Duodenal mucosa (tissue), 2 donors: ENCODE measurements at regions not wholly inside any gene's neighbourhood (a gene's known extent, or its start where the extent isn't known, plus 50 kb on each side); places are given as distances from the start of the nearest gene placed in this dataset.

ENCODE experiments used
- H3K27ac ChIP-seq: one replicate; pipeline ENCODE4 v1.7.0; 2013; ENCODE audit warnings: low read depth, low read length
- H3K27me3 ChIP-seq, 2 donors: one replicate each; pipeline ENCODE4 v1.7.0; 2013; ENCODE audit warnings: low read length in 2 of 2, control low read depth in 1 of 2; ENCODE audit not compliant: insufficient read depth in 2 of 2, control insufficient read depth in 1 of 2
- H3K36me3 ChIP-seq, 2 donors: one replicate each; pipeline ENCODE4 v1.7.0; 2013; ENCODE audit warnings: low read length in 2 of 2, control low read depth in 1 of 2; ENCODE audit not compliant: insufficient read depth in 2 of 2, control insufficient read depth in 1 of 2
- H3K4me1 ChIP-seq, 2 donors: one replicate each; pipeline ENCODE4 v1.7.0; 2013; ENCODE audit warnings: low read length in 2 of 2, control low read depth in 1 of 2; ENCODE audit not compliant: insufficient read depth in 2 of 2, control insufficient read depth in 1 of 2
- H3K4me3 ChIP-seq, 2 donors: one replicate each; pipeline ENCODE4 v1.7.0; 2013; ENCODE audit warnings: low read length in 2 of 2, low read depth in 1 of 2
- H3K9ac ChIP-seq, 2 donors: one replicate each; pipeline ENCODE4 v1.7.0; 2013; ENCODE audit warnings: low read length in 2 of 2, low read depth in 1 of 2
- H3K9me3 ChIP-seq, 2 donors: one replicate each; pipeline ENCODE4 v1.7.0; 2013; ENCODE audit warnings: low read length in 2 of 2, control low read depth in 1 of 2; ENCODE audit not compliant: control insufficient read depth in 1 of 2

DNA sequence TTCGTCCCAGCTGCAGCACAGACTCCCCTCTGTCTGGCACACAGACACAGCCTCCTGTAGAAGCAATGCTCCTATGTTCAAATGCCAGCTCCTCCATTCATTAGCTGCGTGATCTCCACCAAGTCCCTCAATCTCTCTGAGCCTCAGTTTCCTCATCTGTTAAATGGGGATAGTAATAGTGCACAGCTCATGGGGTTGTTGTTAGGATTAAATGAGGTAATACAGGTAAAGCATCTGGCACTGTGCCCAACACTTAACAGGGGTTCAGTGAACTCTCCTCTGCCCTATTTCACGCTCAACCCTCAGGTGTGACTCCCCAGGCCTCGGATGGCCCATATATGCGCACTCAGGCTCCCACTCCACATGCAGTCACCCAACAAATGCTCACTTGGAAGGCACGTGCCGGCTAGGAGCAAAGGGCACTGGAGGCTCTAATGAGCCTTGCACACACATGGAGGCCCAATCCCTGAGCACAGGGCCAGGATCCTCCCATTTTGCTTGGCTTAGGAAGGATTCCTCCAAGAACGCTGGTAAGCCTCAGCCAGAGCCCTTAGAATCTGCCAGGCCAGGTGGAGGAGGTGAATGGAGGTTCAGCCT lies 176.0 kb upstream of the LINGO1 start:
- H3K9ac ChIP-seq: no peak overlapping the region
- H3K9me3 ChIP-seq: no peaks in the 10 kb centered on the region
- H3K27ac ChIP-seq: no peak overlapping the region
- no peaks in the 10 kb centered on the region for H3K4me1 ChIP-seq
- H3K36me3 ChIP-seq: no peaks in the 10 kb centered on the region
- H3K4me3 ChIP-seq: no peak overlapping the region
- peaks cover 0 to 5% of the 10 kb centered on the region in 2 donors for H3K27me3 ChIP-seq

DNA sequence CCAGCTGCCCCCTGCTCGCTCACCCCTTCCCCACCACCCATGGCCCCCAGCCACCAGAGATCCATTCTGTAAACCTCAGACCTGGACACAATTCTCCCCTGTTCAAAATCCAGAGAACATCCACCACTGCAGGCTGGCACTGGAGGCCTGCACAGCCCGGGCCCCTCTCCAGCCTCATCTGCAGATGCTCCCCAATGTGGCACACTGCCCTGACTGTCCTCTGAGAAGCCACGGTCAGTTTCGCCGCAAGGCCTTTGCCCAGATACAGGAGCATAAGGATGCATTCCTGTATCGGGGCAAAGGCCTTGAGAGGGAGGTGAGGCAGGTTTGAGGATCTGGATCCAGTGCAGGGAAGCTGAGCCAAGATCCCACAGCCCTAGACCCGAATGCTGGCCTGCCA lies 175.4 kb upstream of the LINGO1 start:
- no peaks in the 10 kb centered on the region for H3K9me3 ChIP-seq
- no peak overlapping the region for H3K4me3 ChIP-seq
- no peak overlapping the region for H3K27ac ChIP-seq

DNA sequence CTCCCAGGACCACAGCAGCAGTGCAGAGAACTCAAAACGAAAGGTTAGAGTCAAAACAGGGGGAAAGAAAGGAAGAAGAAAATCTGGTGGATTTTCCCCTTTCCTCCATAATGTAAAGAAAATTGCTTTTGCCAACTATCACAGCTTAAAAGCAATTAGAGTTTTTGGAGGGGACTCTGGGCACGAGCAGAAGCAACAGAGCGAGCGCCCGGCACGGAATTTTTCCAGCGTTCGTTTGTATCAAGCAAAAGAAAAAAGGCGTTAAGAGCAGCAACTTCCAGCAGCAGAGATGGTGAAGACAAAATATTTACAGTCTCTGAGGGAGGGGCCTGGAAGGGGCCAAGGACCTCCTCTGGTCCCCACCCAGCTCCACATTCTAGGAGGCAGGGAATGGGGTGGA lies 174.9 kb upstream of the LINGO1 start:
- Histone ChIP-seq H3K36me3 (no peaks in the 10 kb centered on the region), H3K27me3 (peaks cover 0 to 5% of the 10 kb centered on the region in 2 donors), H3K4me3 (no peak overlapping the region), H3K9me3 (no peaks in the 10 kb centered on the region), H3K4me1 (no peaks in the 10 kb centered on the region), H3K27ac (no peak overlapping the region), H3K9ac (no peak overlapping the region)

More for the DNA sequence above, 175.4 kb upstream of the LINGO1 start:
- no peak overlapping the region for H3K9ac ChIP-seq
- no peaks in the 10 kb centered on the region for H3K36me3 ChIP-seq
- H3K27me3 ChIP-seq: peaks cover 0 to 5% of the 10 kb centered on the region in 2 donors
- H3K4me1 ChIP-seq: no peaks in the 10 kb centered on the region

DNA sequence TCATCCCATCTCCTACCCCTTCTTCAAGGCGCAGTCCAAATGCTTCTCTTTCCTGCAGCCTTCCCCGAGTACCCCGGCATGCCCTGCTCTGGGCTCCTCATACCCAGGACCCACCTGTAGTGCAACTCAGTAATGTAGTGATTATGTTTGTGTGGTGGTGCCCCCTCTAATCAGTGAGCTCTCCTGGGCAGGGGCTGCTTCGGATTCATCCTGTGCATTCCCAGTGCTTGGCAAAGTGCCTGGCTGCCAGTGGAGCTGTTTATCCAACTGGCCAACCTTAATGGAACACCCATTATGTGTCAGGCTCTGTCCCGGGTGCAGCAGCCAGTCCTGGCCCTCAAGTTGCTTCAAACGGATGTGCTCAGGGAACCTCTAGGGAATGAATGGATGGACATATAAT lies 174.4 kb upstream of the LINGO1 start:
- Histone ChIP-seq H3K27ac (no peak overlapping the region), H3K27me3 (peaks cover 0 to 5% of the 10 kb centered on the region in 2 donors), H3K9ac (no peak overlapping the region), H3K9me3 (no peaks in the 10 kb centered on the region), H3K36me3 (no peaks in the 10 kb centered on the region), H3K4me3 (no peak overlapping the region), H3K4me1 (no peaks in the 10 kb centered on the region)

DNA sequence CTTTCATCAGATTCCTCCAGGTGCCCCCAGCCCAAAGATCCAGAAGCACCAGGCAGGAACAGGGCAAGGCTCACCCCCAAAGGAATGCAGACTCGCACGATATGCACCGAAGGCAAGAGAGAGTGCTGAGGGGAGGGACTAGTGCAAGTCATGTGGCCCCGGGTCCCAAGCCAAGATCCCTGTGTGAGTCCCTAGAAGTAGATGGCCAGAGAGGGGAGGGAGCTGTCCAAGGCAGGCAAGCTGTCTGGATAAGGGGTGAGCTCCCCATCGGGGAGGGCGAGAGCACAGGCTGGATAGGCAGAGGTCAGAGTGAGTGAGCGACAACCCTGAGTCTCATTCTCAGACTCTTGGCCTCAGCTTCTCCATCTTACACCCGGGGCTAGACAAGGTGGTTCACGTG lies 171.5 kb upstream of the LINGO1 start:
- Histone ChIP-seq H3K4me3 (no peak overlapping the region), H3K36me3 (no peaks in the 10 kb centered on the region), H3K9me3 (no peaks in the 10 kb centered on the region), H3K9ac (no peak overlapping the region), H3K27ac (no peak overlapping the region), H3K27me3 (no peaks in the 10 kb centered on the region), H3K4me1 (no peaks in the 10 kb centered on the region)

DNA sequence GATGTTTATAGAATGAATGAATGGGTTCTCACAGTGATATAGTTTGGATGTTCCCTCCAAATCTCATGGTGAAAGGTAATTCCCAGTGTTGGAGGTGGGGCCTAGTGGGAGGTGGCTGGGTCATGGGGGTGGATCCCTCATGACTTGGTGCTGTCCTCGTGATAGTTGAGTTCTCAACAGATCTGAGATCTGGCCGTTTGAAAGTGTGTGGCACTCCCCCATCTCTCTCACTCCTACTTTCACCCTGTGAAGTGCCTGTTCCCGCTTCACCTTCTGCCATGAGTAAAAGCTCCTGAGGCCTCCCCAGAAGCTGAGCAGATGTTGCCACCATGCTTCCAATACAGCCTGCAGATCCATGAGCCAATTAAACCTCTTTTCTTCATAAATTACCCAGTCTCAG lies 170.8 kb upstream of the LINGO1 start:
- Histone ChIP-seq H3K9me3 (no peaks in the 10 kb centered on the region), H3K36me3 (no peaks in the 10 kb centered on the region), H3K27me3 (no peaks in the 10 kb centered on the region), H3K4me3 (no peak overlapping the region), H3K9ac (no peak overlapping the region), H3K4me1 (no peaks in the 10 kb centered on the region), H3K27ac (no peak overlapping the region)

DNA sequence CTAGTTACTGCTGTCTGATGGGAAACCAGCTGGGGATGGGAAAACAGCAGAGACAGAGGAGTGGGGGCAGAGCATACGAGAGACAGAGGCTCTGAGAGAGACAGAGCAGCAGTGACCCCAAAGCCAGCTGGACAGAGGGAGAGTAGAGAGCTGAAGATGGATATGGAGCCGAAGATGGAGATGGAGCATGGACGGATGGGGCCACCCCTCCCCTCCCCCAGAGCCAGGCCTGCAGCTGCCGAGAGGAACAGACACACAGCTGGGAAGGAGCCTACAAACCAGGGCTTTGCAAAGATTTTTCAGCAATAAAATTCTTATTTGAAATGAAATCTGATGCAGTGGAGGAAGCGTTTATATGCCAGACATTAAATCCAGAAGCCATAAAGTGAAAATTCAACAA lies 167.6 kb upstream of the LINGO1 start:
- no peaks in the 10 kb centered on the region for H3K4me1 ChIP-seq
- H3K36me3 ChIP-seq: no peaks in the 10 kb centered on the region
- no peaks in the 10 kb centered on the region for H3K27me3 ChIP-seq
- H3K9me3 ChIP-seq: no peaks in the 10 kb centered on the region
- no peak overlapping the region for H3K9ac ChIP-seq
- no peak overlapping the region for H3K4me3 ChIP-seq
- H3K27ac ChIP-seq: no peak overlapping the region

DNA sequence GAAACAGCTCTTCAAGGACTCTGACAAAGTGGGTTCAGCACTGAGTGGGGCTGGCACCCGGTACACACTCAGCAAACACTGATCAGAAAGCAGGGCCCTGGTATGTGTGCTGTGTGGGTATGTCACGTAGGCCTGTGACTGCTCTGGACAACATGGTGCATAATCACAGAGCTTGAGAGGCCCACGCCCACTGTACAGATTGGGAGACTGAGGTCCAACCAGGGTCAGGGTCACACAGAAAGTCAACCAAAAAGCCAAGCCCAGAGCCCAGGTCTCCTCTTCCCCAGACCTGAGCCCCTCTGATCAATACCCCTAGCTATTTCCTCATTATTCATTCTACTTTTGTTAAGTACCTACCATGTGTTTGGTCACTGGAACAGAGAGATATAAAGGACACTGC lies 166.1 kb upstream of the LINGO1 start:
- H3K27me3 ChIP-seq: no peaks in the 10 kb centered on the region
- H3K4me1 ChIP-seq: no peaks in the 10 kb centered on the region
- H3K27ac ChIP-seq: no peak overlapping the region
- no peaks in the 10 kb centered on the region for H3K9me3 ChIP-seq
- H3K9ac ChIP-seq: no peak overlapping the region
- H3K4me3 ChIP-seq: no peak overlapping the region
- H3K36me3 ChIP-seq: no peaks in the 10 kb centered on the region

DNA sequence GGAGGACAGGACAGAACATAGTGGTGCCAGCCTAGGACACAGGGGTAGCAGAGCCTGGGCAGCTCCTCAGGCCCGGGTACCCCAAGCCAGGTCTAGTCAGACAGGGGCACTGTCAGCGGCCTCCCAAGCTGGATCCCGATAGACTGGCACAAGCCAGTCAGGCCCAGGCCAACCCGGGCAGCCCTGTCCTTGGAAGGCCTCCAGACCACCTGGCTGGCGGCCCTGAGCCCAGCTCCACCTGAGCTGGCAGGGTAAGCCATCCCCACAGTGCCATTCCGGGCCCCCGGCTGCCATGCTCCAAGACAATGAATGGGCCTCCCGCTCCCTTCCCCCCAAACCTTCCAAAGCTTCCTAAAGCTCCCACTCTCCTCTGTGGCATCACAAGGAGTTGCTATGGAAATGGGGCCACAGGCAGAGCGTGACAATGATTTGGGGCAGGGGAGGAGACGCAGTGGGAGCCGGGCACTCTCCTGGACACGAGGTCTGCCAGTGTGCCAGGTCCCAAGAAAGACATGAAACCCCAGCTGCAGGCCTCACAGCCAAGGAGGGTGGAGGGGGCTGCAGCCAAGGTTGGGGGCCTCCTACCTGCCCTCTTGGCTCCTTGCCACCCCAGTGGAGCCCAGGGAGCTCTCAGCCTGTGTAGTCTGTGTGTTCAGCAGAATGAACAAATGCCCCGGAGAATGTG lies 165.6 kb upstream of the LINGO1 start:
- no peak overlapping the region for H3K27ac ChIP-seq
- no peaks in the 10 kb centered on the region for H3K4me1 ChIP-seq
- no peak overlapping the region for H3K4me3 ChIP-seq
- H3K9ac ChIP-seq: no peak overlapping the region
- no peaks in the 10 kb centered on the region for H3K27me3 ChIP-seq
- H3K9me3 ChIP-seq: no peaks in the 10 kb centered on the region
- no peaks in the 10 kb centered on the region for H3K36me3 ChIP-seq

DNA sequence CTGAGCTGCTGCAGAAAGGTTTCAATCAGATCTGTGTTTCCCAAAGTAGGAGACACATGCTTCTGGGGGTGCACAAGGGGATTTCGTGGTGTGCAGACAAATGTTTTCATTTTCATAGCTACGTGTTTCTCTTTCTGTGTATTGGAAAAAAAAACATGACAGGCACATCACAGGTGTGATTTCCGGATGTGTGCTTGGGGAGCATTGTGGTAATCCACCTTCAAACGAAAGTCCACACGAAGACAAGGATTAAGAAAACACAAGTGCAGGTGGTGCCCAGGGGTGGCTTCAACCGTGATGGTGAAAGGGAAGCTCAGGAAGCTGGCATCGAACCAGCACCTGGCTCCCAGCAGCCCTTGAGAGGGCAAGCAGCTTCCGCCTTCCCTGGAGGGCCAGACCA lies 164.6 kb upstream of the LINGO1 start:
- Histone ChIP-seq H3K27me3 (no peaks in the 10 kb centered on the region), H3K9ac (no peak overlapping the region), H3K36me3 (no peaks in the 10 kb centered on the region), H3K4me3 (no peak overlapping the region), H3K9me3 (no peaks in the 10 kb centered on the region), H3K4me1 (no peaks in the 10 kb centered on the region), H3K27ac (no peak overlapping the region)
